ENCODE measurements at regions not wholly inside any gene's neighbourhood (a gene's known extent, or its start where the extent isn't known, plus 50 kb on each side); places are given as distances from the start of the nearest gene placed in this dataset.

DNA sequence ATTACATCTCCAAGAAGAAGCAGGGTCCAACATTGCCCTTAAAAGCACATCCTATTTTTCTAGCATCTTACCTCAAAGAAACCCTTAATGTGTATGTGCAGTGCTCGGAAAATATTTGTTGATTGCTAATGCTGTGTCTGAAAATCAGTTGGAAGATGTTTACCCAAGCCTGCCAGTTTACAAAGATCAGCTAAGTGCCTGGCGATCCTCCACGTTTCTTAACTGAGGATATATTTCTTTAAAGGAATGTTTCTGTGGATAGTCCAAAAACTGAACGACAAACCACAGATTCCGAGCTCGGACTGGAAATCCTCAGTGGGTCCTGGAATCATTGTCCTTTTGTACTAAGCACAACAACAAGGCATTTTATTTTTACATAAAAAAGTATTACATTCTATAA, 595.7 kb upstream of the ARID1B start:
- Mint-ChIP-seq H3K4me3 (no peak overlapping the region), H3K36me3 (ENCODE audit: low read depth) (no peaks in the 10 kb centered on the region), H3K4me1 (peaks cover 5% of the 10 kb centered on the region), H3K9me3 (peaks cover 12% of the 10 kb centered on the region), H3K27ac (no peak overlapping the region), H3K27me3 (peaks cover 2% of the 10 kb centered on the region)
- POLR2A ChIA-PET = no interaction called here
- DNase-seq = no peak
- CTCF ChIA-PET = no interaction called here

DNA sequence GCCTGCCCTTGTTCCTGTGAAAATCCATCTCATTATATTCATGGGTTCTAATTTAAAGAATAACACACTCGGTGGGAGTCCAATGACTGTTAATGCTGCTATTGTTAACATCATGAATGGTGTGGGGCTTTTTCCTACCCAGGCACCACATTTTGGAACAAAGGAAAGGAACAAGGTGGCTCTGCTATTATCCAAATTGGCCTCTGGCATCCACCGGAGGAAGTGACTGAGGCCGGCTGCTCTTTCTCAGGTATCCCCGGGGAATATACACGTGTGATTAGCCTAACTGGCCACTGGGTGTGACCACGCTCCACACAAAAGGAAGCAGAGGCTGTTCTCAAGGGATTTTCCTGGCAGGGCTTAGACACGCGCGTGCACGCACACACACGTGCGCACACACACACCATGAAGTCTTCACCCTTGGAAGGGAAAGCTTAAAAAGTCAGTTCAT, 601.2 kb upstream of the ARID1B start:
- CTCF ChIA-PET = interaction anchor here (0.7 kb wide), 1 partner anchor 383 kb away, joined by 3 read pairs; no protein-coding TSS in a partner anchor
- POLR2A ChIA-PET = no interaction called here
- peaks cover 14% of the 10 kb centered on the region for H3K4me1 Mint-ChIP-seq
- H3K4me3 Mint-ChIP-seq = no peak overlapping the region
- DNase-seq = no peak
- no peaks in the 10 kb centered on the region for H3K36me3 Mint-ChIP-seq (ENCODE audit: low read depth)
- peaks cover 9% of the 10 kb centered on the region for H3K9me3 Mint-ChIP-seq
- H3K27ac Mint-ChIP-seq = no peak overlapping the region
- H3K27me3 Mint-ChIP-seq = no peaks in the 10 kb centered on the region

GRCh38 chr6:156175433-156175832, 601.7 kb upstream of the ARID1B start:
- CTCF ChIA-PET = no interaction called here
- H3K27ac Mint-ChIP-seq = no peak overlapping the region
- no peaks in the 10 kb centered on the region for H3K36me3 Mint-ChIP-seq (ENCODE audit: low read depth)
- H3K4me1 Mint-ChIP-seq = peaks cover 14% of the 10 kb centered on the region
- DNase-seq = no peak
- no peak overlapping the region for H3K4me3 Mint-ChIP-seq
- H3K9me3 Mint-ChIP-seq = peaks cover 9% of the 10 kb centered on the region
- POLR2A ChIA-PET = no interaction called here
- no peaks in the 10 kb centered on the region for H3K27me3 Mint-ChIP-seq

DNA sequence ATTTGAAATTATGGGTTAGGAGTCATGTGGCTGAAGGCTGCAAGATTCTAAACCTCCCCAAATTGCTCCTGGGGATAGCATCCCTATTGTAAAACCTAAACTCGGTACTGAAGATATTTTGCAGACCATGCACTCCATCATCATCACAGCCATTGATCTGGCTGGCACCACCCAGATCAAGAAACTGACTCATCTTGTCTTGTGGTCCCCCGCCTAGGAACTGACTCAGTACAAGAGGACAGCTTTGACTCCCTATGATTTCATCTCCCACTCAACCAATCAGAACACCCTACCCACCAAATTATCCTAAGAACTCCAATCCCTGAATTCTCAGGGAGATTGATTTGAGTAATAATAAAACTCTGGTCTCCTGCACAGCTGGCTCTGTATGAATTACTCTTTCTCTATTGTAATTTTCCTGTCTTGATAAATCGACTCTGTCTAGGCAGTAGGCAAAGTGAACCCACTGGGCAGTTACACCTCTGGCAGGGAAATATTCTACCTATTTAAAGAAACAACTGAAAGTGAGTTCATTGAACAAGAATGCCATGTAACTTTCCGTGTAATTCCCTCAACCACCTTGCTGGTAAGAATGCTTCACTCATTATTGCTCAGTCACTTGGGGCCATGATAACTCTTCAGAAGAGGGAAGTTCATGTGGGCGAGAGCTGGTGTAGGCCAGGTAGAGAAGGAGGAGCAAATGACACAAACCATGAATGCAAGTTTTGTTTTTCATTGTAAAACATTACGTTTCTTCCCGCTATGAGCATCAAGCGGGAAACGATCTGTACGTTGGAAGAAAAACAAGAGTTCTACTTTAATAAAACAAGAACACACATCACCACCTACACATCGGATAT, 602.9 kb upstream of the ARID1B start:
- Mint-ChIP-seq H3K4me3 (no peak overlapping the region), H3K27ac (peak overlapping the region; percentile 64), H3K27me3 (no peaks in the 10 kb centered on the region), H3K9me3 (peaks cover 9% of the 10 kb centered on the region), H3K4me1 (peaks cover 14% of the 10 kb centered on the region), H3K36me3 (ENCODE audit: low read depth) (no peaks in the 10 kb centered on the region)
- POLR2A ChIA-PET = no interaction called here
- CTCF ChIA-PET = no interaction called here
- DNase-seq = peak; percentile 49

DNA sequence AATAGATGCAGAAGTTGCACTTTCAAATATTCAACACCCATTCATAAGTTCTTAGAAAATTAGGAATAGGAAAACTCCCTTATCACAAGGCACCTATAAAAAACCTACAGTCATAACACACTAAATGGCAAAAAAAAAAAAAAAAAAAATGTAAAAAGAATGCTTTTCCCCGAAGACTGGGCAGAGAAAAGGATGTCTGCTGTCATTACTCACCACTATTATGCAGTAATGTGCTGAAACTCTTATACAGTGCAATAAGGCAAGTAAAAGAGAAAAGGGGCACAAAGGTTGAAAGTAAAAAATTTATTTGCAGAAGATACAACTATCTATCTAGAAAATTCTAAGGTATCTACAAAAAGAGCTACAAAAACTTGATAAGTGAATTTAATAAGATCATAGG, 607.8 kb upstream of the ARID1B start:
- Mint-ChIP-seq H3K4me1 (peaks cover 39% of the 10 kb centered on the region), H3K4me3 (no peak overlapping the region), H3K9me3 (peaks cover 2% of the 10 kb centered on the region), H3K27ac (no peak overlapping the region), H3K27me3 (no peaks in the 10 kb centered on the region), H3K36me3 (ENCODE audit: low read depth) (no peaks in the 10 kb centered on the region)
- ChIA-PET POLR2A (no interaction called here), CTCF (no interaction called here)
- DNase-seq = no peak

DNA sequence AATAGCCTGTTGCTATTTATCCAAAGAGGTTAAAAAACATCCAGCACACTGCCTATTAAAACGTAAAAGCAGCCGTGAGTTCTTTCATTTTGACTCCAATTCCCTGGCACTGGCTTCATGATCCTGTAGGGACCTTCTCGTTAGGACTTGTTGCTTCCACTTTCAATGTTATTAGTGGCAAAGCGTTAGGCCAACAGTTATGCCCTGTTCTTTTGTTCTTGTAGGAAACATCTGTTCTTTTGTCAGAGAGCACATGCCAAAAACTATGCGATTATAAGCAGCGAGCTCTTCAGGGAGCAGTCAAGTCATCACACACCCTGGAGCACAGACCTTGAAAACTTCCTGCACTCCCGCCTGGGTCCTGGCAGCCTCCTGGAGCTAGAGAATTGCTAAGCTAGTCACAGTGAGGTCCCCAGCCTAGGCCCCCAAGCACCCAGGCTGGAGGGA, 609.5 kb upstream of the ARID1B start:
- ChIA-PET CTCF (no interaction called here), POLR2A (no interaction called here)
- Mint-ChIP-seq H3K36me3 (ENCODE audit: low read depth) (no peaks in the 10 kb centered on the region), H3K9me3 (peaks cover 3% of the 10 kb centered on the region), H3K4me1 (peaks cover 35% of the 10 kb centered on the region), H3K27ac (peak overlapping the region; percentile 69), H3K27me3 (no peaks in the 10 kb centered on the region), H3K4me3 (peak overlapping the region; percentile 50)
- no peak for DNase-seq

DNA sequence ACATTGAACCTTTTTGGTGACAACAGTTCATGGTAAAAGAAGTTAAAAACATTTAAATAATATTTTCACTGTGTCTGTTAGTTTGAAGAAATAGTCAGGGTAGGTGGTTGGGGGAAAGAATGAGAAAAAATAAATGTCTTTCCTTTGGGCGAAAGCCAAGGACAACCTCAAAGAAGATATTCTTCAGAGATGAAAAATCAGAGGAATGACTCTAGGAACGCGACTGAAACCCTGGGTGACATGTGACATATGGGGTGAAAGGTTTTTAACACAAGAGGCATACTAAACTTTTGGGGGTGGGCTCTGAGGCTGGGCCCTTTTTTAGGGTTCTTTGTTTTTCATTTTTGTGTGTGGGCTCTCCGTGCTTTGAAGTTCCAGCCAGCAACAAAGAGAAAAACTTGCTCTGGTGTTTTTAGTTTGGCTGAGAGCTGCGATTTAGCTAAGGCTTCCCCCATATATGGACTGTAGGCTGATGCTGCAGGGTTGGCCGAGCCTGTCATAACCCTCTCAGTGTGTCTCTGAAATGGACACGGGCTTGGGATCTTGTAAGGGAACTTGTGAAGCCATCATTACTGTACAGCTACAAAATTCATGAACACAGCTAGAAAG, 610.1 kb upstream of the ARID1B start:
- no peak for DNase-seq
- ChIA-PET CTCF (no interaction called here), POLR2A (no interaction called here)
- H3K27me3 Mint-ChIP-seq = no peaks in the 10 kb centered on the region
- peak overlapping the region; percentile 69 for H3K27ac Mint-ChIP-seq
- H3K4me3 Mint-ChIP-seq = peak overlapping the region; percentile 50
- H3K4me1 Mint-ChIP-seq = peaks cover 35% of the 10 kb centered on the region
- H3K9me3 Mint-ChIP-seq = peaks cover 3% of the 10 kb centered on the region
- no peaks in the 10 kb centered on the region for H3K36me3 Mint-ChIP-seq (ENCODE audit: low read depth)

DNA sequence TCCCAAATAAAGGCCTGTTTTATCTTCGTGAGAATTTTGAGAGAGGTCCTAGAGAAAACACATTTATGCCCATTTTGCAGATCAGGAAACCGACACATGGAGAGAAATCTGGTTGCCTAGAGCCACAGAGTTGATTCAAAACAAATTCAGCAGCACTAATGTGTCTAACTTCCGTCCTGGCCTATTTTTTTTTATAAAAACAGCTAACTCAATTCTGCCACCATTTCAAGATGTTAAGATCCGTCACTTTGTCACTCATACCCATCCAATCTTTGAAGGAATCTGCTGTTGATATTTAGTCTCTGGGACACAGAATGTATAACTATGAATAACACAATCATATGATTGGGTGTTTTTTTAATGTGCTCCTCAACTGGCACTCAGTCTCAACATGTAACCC, 611.1 kb upstream of the ARID1B start:
- Mint-ChIP-seq H3K36me3 (ENCODE audit: low read depth) (no peaks in the 10 kb centered on the region), H3K4me3 (no peak overlapping the region), H3K4me1 (peaks cover 35% of the 10 kb centered on the region), H3K27ac (peak overlapping the region; percentile 69), H3K9me3 (peaks cover 3% of the 10 kb centered on the region), H3K27me3 (no peaks in the 10 kb centered on the region)
- CTCF ChIA-PET = no interaction called here
- POLR2A ChIA-PET = no interaction called here
- no peak for DNase-seq

DNA sequence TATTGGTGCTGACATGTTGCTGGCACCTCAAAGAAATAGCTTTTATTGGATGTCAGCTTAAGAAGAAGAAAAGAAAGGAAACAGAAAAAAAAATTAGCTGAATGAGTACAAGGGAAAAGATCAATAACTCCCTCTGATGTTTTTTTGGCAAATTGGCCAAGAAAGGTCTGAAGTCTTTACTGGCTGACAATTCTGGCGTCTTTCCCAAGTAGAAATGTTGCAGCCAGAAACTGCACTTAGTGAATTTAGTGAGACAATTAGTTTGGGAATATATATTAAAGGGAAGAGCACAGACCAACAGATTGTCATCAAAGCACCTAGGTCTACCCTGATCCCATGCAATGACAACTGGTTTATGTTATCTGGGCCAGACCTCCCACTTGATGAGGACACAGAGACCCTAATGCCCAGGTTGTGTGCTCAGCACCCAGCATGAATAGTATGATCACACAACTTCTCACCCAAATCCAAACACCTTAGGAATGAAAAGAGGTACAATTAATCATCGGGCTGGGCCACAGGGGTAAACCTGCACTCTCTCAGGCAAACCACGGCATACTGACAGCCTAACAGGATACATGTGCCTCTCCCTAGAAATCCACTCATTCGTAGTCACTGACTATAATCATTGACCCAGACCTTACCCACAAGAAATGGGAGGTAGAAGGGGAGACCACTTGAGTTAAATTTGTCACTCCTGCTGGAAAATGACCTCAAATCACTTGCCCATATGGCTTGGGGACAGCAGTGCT, 612.3 kb upstream of the ARID1B start:
- ChIA-PET POLR2A (no interaction called here), CTCF (no interaction called here)
- Mint-ChIP-seq H3K27ac (no peak overlapping the region), H3K4me1 (peaks cover 35% of the 10 kb centered on the region), H3K36me3 (ENCODE audit: low read depth) (no peaks in the 10 kb centered on the region), H3K27me3 (no peaks in the 10 kb centered on the region), H3K9me3 (peaks cover 3% of the 10 kb centered on the region), H3K4me3 (no peak overlapping the region)
- DNase-seq = no peak

- ChIA-PET CTCF (no interaction called here), POLR2A (no interaction called here)
- DNase-seq = no peak
- Mint-ChIP-seq H3K36me3 (ENCODE audit: low read depth) (no peaks in the 10 kb centered on the region), H3K4me1 (peaks cover 34% of the 10 kb centered on the region), H3K27me3 (no peaks in the 10 kb centered on the region), H3K27ac (no peak overlapping the region), H3K4me3 (no peak overlapping the region), H3K9me3 (peaks cover 3% of the 10 kb centered on the region)
Measured at GRCh38 chr6:156163311-156163710, 613.9 kb upstream of the ARID1B start.

DNA sequence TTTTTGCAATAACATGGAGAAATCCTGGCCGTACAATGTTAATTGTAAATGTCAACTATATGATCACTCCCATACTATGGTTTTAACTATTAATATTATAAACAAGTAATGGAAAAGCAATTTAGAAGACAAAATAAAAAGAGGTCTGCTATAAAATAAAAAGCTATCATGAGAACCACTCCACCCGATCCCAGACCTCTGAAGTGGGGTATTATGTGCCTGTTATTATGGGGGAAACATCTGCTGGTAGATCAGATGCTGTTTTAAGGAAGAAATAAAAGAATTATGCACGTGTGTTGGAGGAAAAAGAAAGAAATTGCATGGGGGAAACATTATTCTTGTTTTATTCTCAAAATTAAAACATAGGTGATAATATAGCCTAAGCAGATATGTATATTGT, 615.7 kb upstream of the ARID1B start:
- no peak for DNase-seq
- Mint-ChIP-seq H3K9me3 (peaks cover 2% of the 10 kb centered on the region), H3K36me3 (ENCODE audit: low read depth) (no peaks in the 10 kb centered on the region), H3K4me1 (peaks cover 18% of the 10 kb centered on the region), H3K4me3 (no peak overlapping the region), H3K27ac (no peak overlapping the region), H3K27me3 (no peaks in the 10 kb centered on the region)
- ChIA-PET POLR2A (no interaction called here), CTCF (no interaction called here)

DNA sequence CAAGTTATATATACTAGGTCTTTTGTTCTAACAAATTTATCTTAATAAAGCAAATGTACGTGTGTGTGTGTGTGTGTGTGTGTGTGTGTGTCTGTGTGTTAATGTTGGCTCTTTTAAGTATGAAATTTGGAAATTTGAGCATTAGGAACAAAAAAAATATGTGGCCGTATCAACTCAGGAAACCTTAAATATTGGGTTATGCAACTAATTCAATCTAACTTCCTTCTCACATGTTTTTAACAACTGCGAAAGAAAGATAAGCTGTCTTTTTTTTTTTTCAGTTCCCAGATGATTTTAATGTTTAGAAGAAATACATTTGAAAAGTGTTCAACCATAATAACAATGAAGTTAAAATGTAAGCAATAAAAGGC, 616.4 kb upstream of the ARID1B start:
- CTCF ChIA-PET = no interaction called here
- H3K27ac Mint-ChIP-seq = no peak overlapping the region

DNA sequence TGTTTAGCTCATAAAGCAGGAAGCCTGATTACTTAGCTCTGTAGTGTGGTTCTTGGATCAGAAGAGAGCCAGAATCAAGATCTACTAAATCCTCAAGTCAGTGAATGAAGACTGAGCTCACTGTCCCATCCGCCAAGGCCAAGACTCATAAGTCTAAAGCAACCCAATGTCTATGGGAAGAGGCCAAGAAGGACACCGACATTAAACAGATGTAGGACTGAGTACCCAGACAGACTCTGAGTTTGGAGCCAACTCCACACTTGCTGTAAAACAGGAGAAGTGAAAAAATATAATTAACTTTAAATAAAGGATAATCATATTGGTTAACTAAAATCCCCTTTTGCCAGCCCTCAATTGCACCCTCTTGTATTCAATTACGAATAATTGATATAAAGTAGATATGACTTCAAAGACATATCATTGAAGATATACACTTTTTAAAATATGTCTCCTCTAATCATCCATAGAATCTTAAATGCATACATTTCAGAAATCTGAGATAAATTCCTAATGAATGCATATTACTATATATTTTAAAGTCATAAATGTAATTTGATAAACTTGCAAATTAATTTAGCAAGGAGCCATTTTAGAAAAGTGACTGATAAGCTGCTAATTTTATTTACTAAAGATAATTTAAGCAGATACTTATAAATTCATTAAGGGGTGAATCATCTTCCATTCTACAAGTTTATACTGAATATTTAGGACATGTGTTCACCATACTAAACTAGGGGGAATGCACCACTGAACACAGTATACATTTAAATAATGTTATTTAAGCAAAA, 617.0 kb upstream of the ARID1B start:
- no peaks in the 10 kb centered on the region for H3K27me3 Mint-ChIP-seq
- H3K9me3 Mint-ChIP-seq = peaks cover 2% of the 10 kb centered on the region
- no peak overlapping the region for H3K27ac Mint-ChIP-seq
- POLR2A ChIA-PET = no interaction called here
- CTCF ChIA-PET = no interaction called here
- H3K36me3 Mint-ChIP-seq (ENCODE audit: low read depth) = no peaks in the 10 kb centered on the region
- peaks cover 8% of the 10 kb centered on the region for H3K4me1 Mint-ChIP-seq
- H3K4me3 Mint-ChIP-seq = no peak overlapping the region
- no peak for DNase-seq

More for the DNA sequence above, 616.4 kb upstream of the ARID1B start:
- Mint-ChIP-seq H3K4me3 (no peak overlapping the region), H3K36me3 (ENCODE audit: low read depth) (no peaks in the 10 kb centered on the region), H3K27me3 (no peaks in the 10 kb centered on the region), H3K9me3 (peaks cover 2% of the 10 kb centered on the region), H3K4me1 (peaks cover 12% of the 10 kb centered on the region)
- POLR2A ChIA-PET = no interaction called here
- no peak for DNase-seq

Data from activated CD4-positive, alpha-beta memory T cell treated with anti-CD3 and anti-CD28 coated beads, Interleukin-2, amount 10 ng/mL, durations not matched to agents 7 days and 5 days (primary cell).